ENCODE measurements at regions not wholly inside any gene's neighbourhood (a gene's known extent, or its start where the extent isn't known, plus 50 kb on each side); places are given as distances from the start of the nearest gene placed in this dataset.

- H3K4me2 ChIP-seq (ENCODE audit: control insufficient read depth, insufficient read depth) = no peak overlapping the region
- no peaks in the 10 kb centered on the region; the same call in 1 of the 3 replicates for H3K9me3 ChIP-seq (replicated peaks; ENCODE audit: control insufficient read depth, insufficient read depth, low read length)
- TF ChIP-seq CBX5 (IDR thresholded peaks at IDR 0.05; ENCODE audit: low read depth) (peak; percentile 69; the same call in 1 of the 2 replicates), SMARCA5 (IDR thresholded peaks at IDR 0.05) (no peak)
- no peak overlapping the region for H3K4me3 ChIP-seq
- H3K27me3 ChIP-seq (replicated peaks in 1 of 2; ENCODE audit: control insufficient read depth in 2 of 2, insufficient read depth in 2 of 2, low read length in 1 of 2) = no peaks in the 10 kb centered on the region
- intact Hi-C loops (cut with micrococcal nuclease; ENCODE audit: unreplicated experiment) (no loop called here), in situ Hi-C loops (cut with MboI) (no loop called here)
- no peaks in the 10 kb centered on the region for H3K4me1 ChIP-seq (ENCODE audit: control insufficient read depth, insufficient read depth, low read length)
- H2AFZ ChIP-seq (ENCODE audit: control insufficient read depth, low read depth, low read length) = no peak overlapping the region
- POLR2A ChIA-PET = no interaction called here
- H4K20me1 ChIP-seq (ENCODE audit: control insufficient read depth, insufficient read depth) = no peaks in the 10 kb centered on the region
- SMC1A ChIA-PET (ENCODE audit: uncharacterized antibody, unreplicated experiment) = no interaction called here
- DNase-seq (ENCODE audit: low read depth, low spot score) = no peak
- RAD21 ChIA-PET (ENCODE audit: unreplicated experiment) = no interaction called here
- ATAC-seq = no peak
- WGBS (ENCODE audit: insufficient coverage, insufficient replicate concordance, low lambda C conversion rate, missing lambda C conversion rate) = 45% methylated on average over 1 of the region's 1 CpG
- no TSS peak for BruUV-seq (replicated peaks)
- H3K36me3 ChIP-seq (ENCODE audit: control insufficient read depth in 2 of 2, insufficient read depth in 2 of 2, low read length in 1 of 2) = no peaks in the 10 kb centered on the region
- H3K9ac ChIP-seq (ENCODE audit: control insufficient read depth, insufficient read depth, low read length) = no peak overlapping the region
- H3K79me2 ChIP-seq (ENCODE audit: control insufficient read depth, insufficient read depth, low read length) = no peaks in the 10 kb centered on the region
- CTCF ChIA-PET = no interaction called here
- no peak for FAIRE-seq
- no peak overlapping the region for H3K27ac ChIP-seq (ENCODE audit: control insufficient read depth, insufficient read depth)
Measured at GRCh38 chr10:125238682-125239081, 78.3 kb upstream of the CTBP2 start.

GRCh38 chr10:125236091-125236490 is 75.7 kb upstream of the CTBP2 start:
- Histone ChIP-seq H3K4me2 (ENCODE audit: control insufficient read depth, insufficient read depth) (no peak overlapping the region), H3K4me1 (ENCODE audit: control insufficient read depth, insufficient read depth, low read length) (no peaks in the 10 kb centered on the region), H3K79me2 (ENCODE audit: control insufficient read depth, insufficient read depth, low read length) (no peaks in the 10 kb centered on the region), H3K36me3 (ENCODE audit: control insufficient read depth in 2 of 2, insufficient read depth in 2 of 2, low read length in 1 of 2) (no peaks in the 10 kb centered on the region), H3K27me3 (replicated peaks in 1 of 2; ENCODE audit: control insufficient read depth in 2 of 2, insufficient read depth in 2 of 2, low read length in 1 of 2) (no peaks in the 10 kb centered on the region), H4K20me1 (ENCODE audit: control insufficient read depth, insufficient read depth) (no peaks in the 10 kb centered on the region), H3K9ac (ENCODE audit: control insufficient read depth, insufficient read depth, low read length) (no peak overlapping the region), H3K9me3 (replicated peaks; ENCODE audit: control insufficient read depth, insufficient read depth, low read length) (no peaks in the 10 kb centered on the region; the same call in 1 of the 3 replicates), H2AFZ (ENCODE audit: control insufficient read depth, low read depth, low read length) (no peak overlapping the region), H3K27ac (ENCODE audit: control insufficient read depth, insufficient read depth) (no peak overlapping the region), H3K4me3 (no peak overlapping the region)
- DNase-seq (ENCODE audit: low read depth, low spot score) (no peak), ATAC-seq (no peak), FAIRE-seq (no peak)
- no TSS peak for BruUV-seq (replicated peaks)
- intact Hi-C loops (cut with micrococcal nuclease; ENCODE audit: unreplicated experiment) = no loop called here
- 39% methylated on average over 1 of the region's 1 CpG for WGBS (ENCODE audit: insufficient coverage, insufficient replicate concordance, low lambda C conversion rate, missing lambda C conversion rate)
- ChIA-PET POLR2A (no interaction called here), RAD21 (ENCODE audit: unreplicated experiment) (no interaction called here), SMC1A (ENCODE audit: uncharacterized antibody, unreplicated experiment) (no interaction called here), CTCF (no interaction called here)
- in situ Hi-C loops (cut with MboI) = no loop called here
- no peak for TF ChIP-seq MEF2A (IDR thresholded peaks at IDR 0.05; ENCODE audit: insufficient read depth, low read depth, low read length)
- no peak for TF ChIP-seq RELA (IDR thresholded peaks at IDR 0.05; ENCODE audit: borderline replicate concordance, partially characterized antibody)
- no peak for TF ChIP-seq ZNF592 (IDR thresholded peaks at IDR 0.05)
- TF ChIP-seq JUNB (IDR thresholded peaks at IDR 0.05) = no peak
- TF ChIP-seq NFYA (IDR thresholded peaks at IDR 0.05; ENCODE audit: borderline replicate concordance, low read depth, low read length) = no peak
- no peak for TF ChIP-seq E2F8 (IDR thresholded peaks at IDR 0.05; ENCODE audit: low read depth, partially characterized antibody)
- no peak for TF ChIP-seq EP300 (IDR thresholded peaks at IDR 0.05; ENCODE audit: borderline replicate concordance in 1 of 2, control insufficient read depth in 1 of 2, low read depth in 2 of 2, low read length in 2 of 2)
- TF ChIP-seq KDM1A (IDR thresholded peaks at IDR 0.05; ENCODE audit: borderline replicate concordance) = no peak
